Esophagus muscularis mucosa (tissue), 4 donors: ENCODE measurements at regions not wholly inside any gene's neighbourhood (a gene's known extent, or its start where the extent isn't known, plus 50 kb on each side); places are given as distances from the start of the nearest gene placed in this dataset.
"Not testable (repeated sequence)": the region's sequence is repeated elsewhere in the genome, so short reads cannot be mapped to it uniquely, and the experiment has no call there.

Experiments used
- DNase-seq: peaks from one replicate; pipeline ENCODE4 v3.0.0-alpha.2; 2017; ENCODE audit errors: extremely low spot score
- H3K27ac ChIP-seq, 4 donors: fragments of 200-600 bp; sonication (generic); replicated peaks in 1 of 4; 1 replicate in 3 of 4; 2 replicates in 1 of 4; pipeline ENCODE4 v1.5.1; 2016 to 2019; ENCODE audit warnings: mild to moderate bottlenecking in 1 of 4
- H3K27me3 ChIP-seq, 4 donors: fragments of 200-600 bp; sonication (generic); one replicate each; pipeline versions ENCODE4 v1.5.1 to v1.6.0; 2016 to 2019
- H3K36me3 ChIP-seq, 4 donors: fragments of 200-600 bp; sonication (generic); one replicate each; pipeline ENCODE4 v1.5.1; 2016 to 2019
- H3K4me1 ChIP-seq, 4 donors: fragments of 200-600 bp; sonication (generic); one replicate each; pipeline ENCODE4 v1.5.1; 2016 to 2019
- H3K4me3 ChIP-seq, 4 donors: fragments of 200-600 bp; sonication (generic); 1 replicate in 2 of 4; 2 replicates in 2 of 4; pipeline ENCODE4 v1.5.1; 2016 to 2019; ENCODE audit warnings: mild to moderate bottlenecking in 4 of 4, moderate library complexity in 1 of 4
- H3K9me3 ChIP-seq, 4 donors: fragments of 200-600 bp; sonication (generic); 1 replicate in 3 of 4; 2 replicates in 1 of 4; pipeline ENCODE4 v1.5.1; 2016 to 2019
- CTCF ChIP-seq, 3 experiments: fragments of 200-600 bp in 2 of 3; fragments of 450-650 bp in 1 of 3; sonication (generic) in 2 of 3; IDR thresholded peaks; one replicate each; pipeline ENCODE4 v1.5.1; 2017 to 2019; ENCODE audit warnings: antibody characterized with exemption in 3 of 3, mild to moderate bottlenecking in 2 of 3, moderate library complexity in 1 of 3
- EP300 ChIP-seq: sonication (generic); formaldehyde crosslinking; IDR thresholded peaks from one replicate; pipeline ENCODE4 v1.6.1; 2017; ENCODE audit warnings: antibody characterized with exemption
- POLR2A ChIP-seq: fragments of 450-650 bp; IDR thresholded peaks from one replicate; pipeline ENCODE4 v1.6.1; 2017; ENCODE audit warnings: antibody characterized with exemption, moderate library complexity, mild to moderate bottlenecking, low read depth
- POLR2AphosphoS5 ChIP-seq, 2 donors: sonication (generic); formaldehyde crosslinking; IDR thresholded peaks; one replicate each; pipeline ENCODE4 v1.6.1; 2017; ENCODE audit warnings: antibody characterized with exemption in 2 of 2
- WGBS: methylation state at CpG from one replicate; pipeline ENCODE4 v1.1.5; 2018; 5-methylcytosine and 5-hydroxymethylcytosine counted together
- intact Hi-C: fragments of 100-400 bp; cut with DNase I; formaldehyde crosslinking; loops from one replicate; pipeline ENCODE4 v1.15.1; 2023

DNA sequence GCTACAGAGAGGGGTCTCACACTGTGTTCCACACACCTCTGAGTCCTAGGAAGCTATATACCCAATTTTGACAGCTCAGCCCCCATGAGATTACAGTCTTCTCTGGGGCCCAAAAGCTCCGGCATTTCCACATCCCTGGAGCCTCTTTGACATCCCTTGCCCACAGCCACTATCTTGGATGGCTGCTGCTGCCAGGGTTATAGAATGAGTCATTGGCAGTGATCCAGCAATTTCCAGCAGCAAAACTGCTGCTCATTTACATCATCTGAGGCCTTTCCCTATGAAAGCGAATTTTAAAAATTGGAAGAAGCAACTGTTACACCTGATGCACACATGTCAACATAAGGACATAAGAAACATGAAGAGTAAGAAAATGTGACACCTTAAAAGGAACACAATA, 590.7 kb downstream of the MEI4 start:
- 85% methylated on average over 2 of the region's 2 CpGs for WGBS
- intact Hi-C loops, result no loop called here

GRCh38 chr6:78251931-78252330, 599.1 kb downstream of the MEI4 start:
- intact Hi-C loops, result no loop called here
- Histone ChIP-seq H3K27me3 (no peaks in the 10 kb centered on the region), H3K36me3 (no peaks in the 10 kb centered on the region), H3K9me3 (no peaks in the 10 kb centered on the region), H3K27ac (no peak overlapping the region), H3K4me1 (no peaks in the 10 kb centered on the region), H3K4me3 (no peak overlapping the region)
- no peak for TF ChIP-seq POLR2AphosphoS5 (IDR thresholded peaks at IDR 0.05)
- DNase-seq, result no peak
- WGBS, result 90% methylated on average over 4 of the region's 4 CpGs

More for the DNA sequence above, 590.7 kb downstream of the MEI4 start:
- TF ChIP-seq EP300 (no peak), CTCF (IDR thresholded peaks at IDR 0.05) (no peak), POLR2AphosphoS5 (IDR thresholded peaks at IDR 0.05) (no peak), POLR2A (no peak)
- H3K27ac ChIP-seq, result no peak overlapping the region
- no peak for DNase-seq
- H3K9me3 ChIP-seq, result peaks cover 0 to 7% (median 2%) of the 10 kb centered on the region in 4 donors
- H3K4me1 ChIP-seq, result no peaks in the 10 kb centered on the region
- no peaks in the 10 kb centered on the region for H3K27me3 ChIP-seq
- no peaks in the 10 kb centered on the region for H3K36me3 ChIP-seq
- no peak overlapping the region for H3K4me3 ChIP-seq

GRCh38 chr6:78253618-78254017, 600.8 kb downstream of the MEI4 start:
- TF ChIP-seq EP300, result no peak
- TF ChIP-seq CTCF (IDR thresholded peaks at IDR 0.05), result no peak
- no peak for TF ChIP-seq POLR2A
- TF ChIP-seq POLR2AphosphoS5 (IDR thresholded peaks at IDR 0.05), result no peak
- Histone ChIP-seq H3K36me3 (no peaks in the 10 kb centered on the region), H3K9me3 (no peaks in the 10 kb centered on the region), H3K27me3 (no peaks in the 10 kb centered on the region), H3K27ac (no peak overlapping the region), H3K4me3 (no peak overlapping the region), H3K4me1 (no peaks in the 10 kb centered on the region)
- DNase-seq, result no peak
- intact Hi-C loops, result no loop called here
- 74% methylated on average over 2 of the region's 2 CpGs for WGBS

DNA sequence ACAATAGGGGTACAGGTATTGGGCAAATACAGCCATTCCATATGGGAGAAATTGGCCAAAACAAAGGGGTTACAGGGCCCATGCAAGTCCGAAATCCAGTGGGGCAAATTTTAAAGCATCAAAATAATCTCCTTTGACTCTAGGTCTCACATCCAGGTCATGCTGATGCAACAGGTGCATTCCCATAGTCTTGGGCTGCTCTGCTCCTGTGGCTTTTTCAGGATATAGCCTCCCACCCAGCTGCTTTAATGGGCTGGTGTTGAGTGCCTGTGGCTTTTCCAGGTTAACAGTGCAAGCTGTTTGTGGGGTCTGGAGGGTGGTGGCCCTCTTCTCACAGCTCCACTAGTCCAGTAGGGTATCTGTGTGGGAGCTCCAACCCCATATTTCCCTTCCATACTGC, 607.1 kb downstream of the MEI4 start:
- WGBS, result 63% methylated on average over 1 of the region's 1 CpG
- DNase-seq, result no peak
- intact Hi-C loops, result no loop called here

DNA sequence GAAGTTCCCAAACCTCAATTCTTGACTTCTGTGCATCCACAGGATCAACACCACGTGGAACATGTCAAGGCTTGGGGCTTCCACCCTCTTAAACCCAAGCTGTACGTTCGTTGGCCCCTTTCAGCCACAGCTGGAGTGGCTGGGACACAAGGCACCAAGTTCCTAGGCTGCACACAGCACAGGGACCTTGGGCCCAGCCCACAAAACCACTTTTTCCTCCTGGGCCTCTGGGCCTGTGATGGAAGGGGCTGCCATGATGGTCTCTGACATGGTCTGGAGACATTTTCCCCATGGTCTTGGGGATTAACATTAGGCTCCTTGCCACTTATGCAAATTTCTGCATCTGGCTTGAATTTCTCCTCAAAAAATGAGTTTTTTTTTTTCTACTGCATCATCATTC, 606.9 kb upstream of the IRAK1BP1 start:
- H3K27ac ChIP-seq, H3K27me3 ChIP-seq, H3K4me1 ChIP-seq, H3K4me3 ChIP-seq, H3K36me3 ChIP-seq, DNase-seq, H3K9me3 ChIP-seq, intact Hi-C loops: not testable (repeated sequence)
- WGBS, result 68% methylated on average over 3 of the region's 3 CpGs

More for the DNA sequence above, 607.1 kb downstream of the MEI4 start:
- Histone ChIP-seq H3K4me3 (no peak overlapping the region), H3K9me3 (no peaks in the 10 kb centered on the region), H3K27ac (no peak overlapping the region), H3K27me3 (no peaks in the 10 kb centered on the region), H3K4me1 (no peaks in the 10 kb centered on the region), H3K36me3 (no peaks in the 10 kb centered on the region)
- TF ChIP-seq POLR2AphosphoS5 (IDR thresholded peaks at IDR 0.05) (no peak), EP300 (no peak), POLR2A (no peak)

- Histone ChIP-seq H3K27me3 (no peaks in the 10 kb centered on the region), H3K9me3 (no peaks in the 10 kb centered on the region), H3K27ac (no peak overlapping the region), H3K4me3 (no peak overlapping the region), H3K4me1 (no peaks in the 10 kb centered on the region), H3K36me3 (no peaks in the 10 kb centered on the region)
- intact Hi-C loops, result no loop called here
- 66% methylated on average over 2 of the region's 2 CpGs for WGBS
- no peak for TF ChIP-seq POLR2AphosphoS5 (IDR thresholded peaks at IDR 0.05)
- no peak for TF ChIP-seq EP300
- no peak for TF ChIP-seq POLR2A
- TF ChIP-seq CTCF (IDR thresholded peaks at IDR 0.05), result no peak
- no peak for DNase-seq
Observed at GRCh38 chr6:78268591-78269452, 598.5 kb upstream of the IRAK1BP1 start.
